ENCODE measurements at regions not wholly inside any gene's neighbourhood (a gene's known extent, or its start where the extent isn't known, plus 50 kb on each side); places are given as distances from the start of the nearest gene placed in this dataset.

- Histone ChIP-seq H3K9ac (ENCODE audit: low read length) (no peak overlapping the region), H3K23ac (ENCODE audit: low read length) (no peak overlapping the region), H3K79me1 (ENCODE audit: low read length) (no peaks in the 10 kb centered on the region), H3K4me1 (ENCODE audit: control insufficient read depth, low read depth, low read length) (no peaks in the 10 kb centered on the region), H3K4me2 (ENCODE audit: low read length) (no peak overlapping the region), H2AK5ac (ENCODE audit: low read length) (no peak overlapping the region), H3K4ac (ENCODE audit: low read depth, low read length) (no peak overlapping the region), H3K36me3 (ENCODE audit: control insufficient read depth, insufficient read depth, low read length) (no peaks in the 10 kb centered on the region), H3K18ac (ENCODE audit: low read length) (no peak overlapping the region), H2BK5ac (ENCODE audit: low read length) (no peak overlapping the region), H3K27me3 (ENCODE audit: insufficient read depth, low read length, poor library complexity) (no peaks in the 10 kb centered on the region), H2BK120ac (ENCODE audit: low read depth, low read length) (no peak overlapping the region), H3K27ac (ENCODE audit: low read depth, low read length) (no peak overlapping the region), H2BK15ac (replicated peaks; ENCODE audit: low read depth) (no peak overlapping the region), H4K5ac (ENCODE audit: low read length) (no peak overlapping the region), H3K4me3 (ENCODE audit: low read length) (no peak overlapping the region), H4K8ac (ENCODE audit: low read depth, low read length) (no peak overlapping the region), H3K79me2 (ENCODE audit: control insufficient read depth, insufficient read depth, low read length) (no peaks in the 10 kb centered on the region), H3K56ac (ENCODE audit: low read length) (no peak overlapping the region)
- whole genome bisulfite sequencing (ENCODE audit: extremely low coverage, insufficient coverage, low lambda C conversion rate): no CpG with 5 or more reads among the region's 3 CpGs
- DNase-seq: peak; percentile 56
Measured at GRCh38 chr13:62299988-62300387, 884.3 kb upstream of the PCDH20 start.

DNA sequence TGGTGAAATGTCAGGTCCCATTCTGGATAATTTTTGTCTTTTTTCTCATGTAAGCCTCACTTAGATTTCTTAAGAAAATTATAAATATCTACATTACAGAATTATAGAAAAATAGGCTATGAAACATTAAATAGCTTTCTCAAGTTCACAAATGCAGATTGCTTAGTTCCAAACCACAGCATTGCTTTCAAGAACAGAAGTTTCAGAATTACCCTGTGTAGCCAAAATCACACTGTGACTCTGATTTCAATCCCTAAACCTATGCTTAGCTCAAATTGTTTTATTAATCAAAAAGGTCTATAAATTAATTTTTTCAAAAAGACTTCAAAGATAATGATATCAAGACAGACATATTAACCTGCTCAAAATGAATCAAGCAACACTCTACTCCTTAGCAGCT lies 881.2 kb upstream of the PCDH20 start:
- no peak overlapping the region for H2BK5ac ChIP-seq (ENCODE audit: low read length)
- H3K4ac ChIP-seq (ENCODE audit: low read depth, low read length): no peak overlapping the region
- no peak overlapping the region for H2AK5ac ChIP-seq (ENCODE audit: low read length)
- H4K5ac ChIP-seq (ENCODE audit: low read length): no peak overlapping the region
- no peak overlapping the region for H3K56ac ChIP-seq (ENCODE audit: low read length)
- H3K36me3 ChIP-seq (ENCODE audit: control insufficient read depth, insufficient read depth, low read length): no peaks in the 10 kb centered on the region
- H2BK15ac ChIP-seq (replicated peaks; ENCODE audit: low read depth): no peak overlapping the region
- H3K4me1 ChIP-seq (ENCODE audit: control insufficient read depth, low read depth, low read length): no peaks in the 10 kb centered on the region
- H3K4me2 ChIP-seq (ENCODE audit: low read length): no peak overlapping the region
- no peaks in the 10 kb centered on the region for H3K79me1 ChIP-seq (ENCODE audit: low read length)
- H3K4me3 ChIP-seq (ENCODE audit: low read length): no peak overlapping the region
- no peak overlapping the region for H2BK120ac ChIP-seq (ENCODE audit: low read depth, low read length)
- H3K79me2 ChIP-seq (ENCODE audit: control insufficient read depth, insufficient read depth, low read length): no peaks in the 10 kb centered on the region
- no peak overlapping the region for H3K23ac ChIP-seq (ENCODE audit: low read length)
- no peak overlapping the region for H3K18ac ChIP-seq (ENCODE audit: low read length)
- no peak overlapping the region for H3K27ac ChIP-seq (ENCODE audit: low read depth, low read length)
- DNase-seq: no peak
- H3K27me3 ChIP-seq (ENCODE audit: insufficient read depth, low read length, poor library complexity): no peaks in the 10 kb centered on the region
- no peak overlapping the region for H4K8ac ChIP-seq (ENCODE audit: low read depth, low read length)
- H3K9ac ChIP-seq (ENCODE audit: low read length): no peak overlapping the region

- Histone ChIP-seq H3K79me1 (ENCODE audit: low read length) (no peaks in the 10 kb centered on the region), H3K4me1 (ENCODE audit: control insufficient read depth, low read depth, low read length) (no peaks in the 10 kb centered on the region), H3K4ac (ENCODE audit: low read depth, low read length) (no peak overlapping the region), H3K23ac (ENCODE audit: low read length) (no peak overlapping the region), H2BK120ac (ENCODE audit: low read depth, low read length) (no peak overlapping the region), H2AK5ac (ENCODE audit: low read length) (no peak overlapping the region), H3K56ac (ENCODE audit: low read length) (no peak overlapping the region), H3K18ac (ENCODE audit: low read length) (no peak overlapping the region), H3K4me3 (ENCODE audit: low read length) (no peak overlapping the region), H3K4me2 (ENCODE audit: low read length) (no peak overlapping the region), H4K8ac (ENCODE audit: low read depth, low read length) (no peak overlapping the region), H2BK15ac (replicated peaks; ENCODE audit: low read depth) (no peak overlapping the region), H2BK5ac (ENCODE audit: low read length) (no peak overlapping the region), H3K27ac (ENCODE audit: low read depth, low read length) (no peak overlapping the region), H3K79me2 (ENCODE audit: control insufficient read depth, insufficient read depth, low read length) (no peaks in the 10 kb centered on the region), H3K36me3 (ENCODE audit: control insufficient read depth, insufficient read depth, low read length) (no peaks in the 10 kb centered on the region), H3K27me3 (ENCODE audit: insufficient read depth, low read length, poor library complexity) (no peaks in the 10 kb centered on the region), H3K9ac (ENCODE audit: low read length) (no peak overlapping the region), H4K5ac (ENCODE audit: low read length) (no peak overlapping the region)
- no peak for DNase-seq
- no CpG with 5 or more reads among the region's 4 CpGs for WGBS (ENCODE audit: extremely low coverage, insufficient coverage, low lambda C conversion rate)
Measured at GRCh38 chr13:62294244-62294643, 878.6 kb upstream of the PCDH20 start.

- no peak overlapping the region for H3K4ac ChIP-seq (ENCODE audit: low read depth, low read length)
- H3K56ac ChIP-seq (ENCODE audit: low read length): no peak overlapping the region
- no peak overlapping the region for H3K4me3 ChIP-seq (ENCODE audit: low read length)
- H3K4me2 ChIP-seq (ENCODE audit: low read length): no peak overlapping the region
- DNase-seq: no peak
- no peaks in the 10 kb centered on the region for H3K27me3 ChIP-seq (ENCODE audit: insufficient read depth, low read length, poor library complexity)
- H3K79me1 ChIP-seq (ENCODE audit: low read length): no peaks in the 10 kb centered on the region
- H4K5ac ChIP-seq (ENCODE audit: low read length): no peak overlapping the region
- no peak overlapping the region for H2AK5ac ChIP-seq (ENCODE audit: low read length)
- no CpG with 5 or more reads among the region's 2 CpGs for WGBS (ENCODE audit: extremely low coverage, insufficient coverage, low lambda C conversion rate)
- no peaks in the 10 kb centered on the region for H3K4me1 ChIP-seq (ENCODE audit: control insufficient read depth, low read depth, low read length)
- no peak overlapping the region for H2BK5ac ChIP-seq (ENCODE audit: low read length)
- H2BK120ac ChIP-seq (ENCODE audit: low read depth, low read length): no peak overlapping the region
- no peak overlapping the region for H3K18ac ChIP-seq (ENCODE audit: low read length)
- no peaks in the 10 kb centered on the region for H3K36me3 ChIP-seq (ENCODE audit: control insufficient read depth, insufficient read depth, low read length)
- no peaks in the 10 kb centered on the region for H3K79me2 ChIP-seq (ENCODE audit: control insufficient read depth, insufficient read depth, low read length)
- no peak overlapping the region for H4K8ac ChIP-seq (ENCODE audit: low read depth, low read length)
- no peak overlapping the region for H3K23ac ChIP-seq (ENCODE audit: low read length)
- H2BK15ac ChIP-seq (replicated peaks; ENCODE audit: low read depth): no peak overlapping the region
- no peak overlapping the region for H3K9ac ChIP-seq (ENCODE audit: low read length)
- H3K27ac ChIP-seq (ENCODE audit: low read depth, low read length): no peak overlapping the region
Measured at GRCh38 chr13:62292714-62293480, 877.2 kb upstream of the PCDH20 start.

DNA sequence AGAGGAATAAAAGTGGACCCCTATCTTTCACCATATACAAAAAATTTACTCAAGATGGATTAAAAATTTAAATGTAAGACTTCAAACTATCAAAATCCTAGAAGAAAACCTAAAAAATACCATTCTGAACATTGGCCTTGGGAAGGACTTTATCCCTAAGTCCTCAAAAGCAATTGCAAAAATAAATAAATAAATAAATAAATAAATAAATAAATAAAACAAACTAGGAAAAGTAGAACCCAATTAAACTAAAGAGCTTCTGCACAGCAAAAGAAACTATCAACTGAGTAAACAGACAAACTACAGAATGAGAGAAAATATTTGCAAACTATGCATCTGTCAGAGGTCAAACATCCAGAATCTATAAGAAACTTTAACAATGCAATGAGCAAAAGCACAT lies 874.9 kb upstream of the PCDH20 start:
- H3K4ac ChIP-seq (ENCODE audit: low read depth, low read length): no peak overlapping the region
- H3K9ac ChIP-seq (ENCODE audit: low read length): no peak overlapping the region

GRCh38 chr13:62287764-62288163 lies 872.1 kb upstream of the PCDH20 start:
- Histone ChIP-seq H3K9ac (ENCODE audit: low read length) (no peak overlapping the region), H3K56ac (ENCODE audit: low read length) (no peak overlapping the region), H3K27ac (ENCODE audit: low read depth, low read length) (no peak overlapping the region), H3K4ac (ENCODE audit: low read depth, low read length) (no peak overlapping the region), H2BK15ac (replicated peaks; ENCODE audit: low read depth) (no peak overlapping the region), H3K4me2 (ENCODE audit: low read length) (no peak overlapping the region), H2AK5ac (ENCODE audit: low read length) (no peak overlapping the region), H2BK120ac (ENCODE audit: low read depth, low read length) (no peak overlapping the region), H3K36me3 (ENCODE audit: control insufficient read depth, insufficient read depth, low read length) (no peaks in the 10 kb centered on the region), H4K8ac (ENCODE audit: low read depth, low read length) (no peak overlapping the region), H2BK5ac (ENCODE audit: low read length) (no peak overlapping the region), H3K79me2 (ENCODE audit: control insufficient read depth, insufficient read depth, low read length) (no peaks in the 10 kb centered on the region), H3K18ac (ENCODE audit: low read length) (no peak overlapping the region), H3K4me3 (ENCODE audit: low read length) (no peak overlapping the region), H3K23ac (ENCODE audit: low read length) (no peak overlapping the region), H3K27me3 (ENCODE audit: insufficient read depth, low read length, poor library complexity) (no peaks in the 10 kb centered on the region), H4K5ac (ENCODE audit: low read length) (no peak overlapping the region), H3K4me1 (ENCODE audit: control insufficient read depth, low read depth, low read length) (no peaks in the 10 kb centered on the region), H3K79me1 (ENCODE audit: low read length) (no peaks in the 10 kb centered on the region)
- DNase-seq: no peak
- WGBS (ENCODE audit: extremely low coverage, insufficient coverage, low lambda C conversion rate): 100% methylated on average over 1 of the region's 2 CpGs

More for the DNA sequence above, 874.9 kb upstream of the PCDH20 start:
- no peak overlapping the region for H2AK5ac ChIP-seq (ENCODE audit: low read length)
- H3K27me3 ChIP-seq (ENCODE audit: insufficient read depth, low read length, poor library complexity): no peaks in the 10 kb centered on the region
- H3K4me1 ChIP-seq (ENCODE audit: control insufficient read depth, low read depth, low read length): no peaks in the 10 kb centered on the region
- H3K79me1 ChIP-seq (ENCODE audit: low read length): no peaks in the 10 kb centered on the region
- H3K56ac ChIP-seq (ENCODE audit: low read length): no peak overlapping the region
- no peak overlapping the region for H2BK15ac ChIP-seq (replicated peaks; ENCODE audit: low read depth)
- no peak overlapping the region for H3K27ac ChIP-seq (ENCODE audit: low read depth, low read length)
- no peak overlapping the region for H3K18ac ChIP-seq (ENCODE audit: low read length)
- no peak overlapping the region for H3K4me2 ChIP-seq (ENCODE audit: low read length)
- H4K8ac ChIP-seq (ENCODE audit: low read depth, low read length): no peak overlapping the region
- H3K79me2 ChIP-seq (ENCODE audit: control insufficient read depth, insufficient read depth, low read length): no peaks in the 10 kb centered on the region
- H2BK5ac ChIP-seq (ENCODE audit: low read length): no peak overlapping the region
- H3K4me3 ChIP-seq (ENCODE audit: low read length): no peak overlapping the region
- H3K23ac ChIP-seq (ENCODE audit: low read length): no peak overlapping the region
- no peaks in the 10 kb centered on the region for H3K36me3 ChIP-seq (ENCODE audit: control insufficient read depth, insufficient read depth, low read length)
- DNase-seq: no peak
- H4K5ac ChIP-seq (ENCODE audit: low read length): no peak overlapping the region
- no peak overlapping the region for H2BK120ac ChIP-seq (ENCODE audit: low read depth, low read length)
